ENCODE measurements at regions not wholly inside any gene's neighbourhood (a gene's known extent, or its start where the extent isn't known, plus 50 kb on each side); places are given as distances from the start of the nearest gene placed in this dataset.
"Not testable (repeated sequence)": the region's sequence is repeated elsewhere in the genome, so short reads cannot be mapped to it uniquely, and the experiment has no call there.

GRCh38 chr14:22266142-22266442, 322.9 kb downstream of the DAD1 start:
- no peaks in the 10 kb centered on the region for H3K9me3 ChIP-seq (ENCODE audit: insufficient read depth, low read depth, low read length)
- H3K27me3 ChIP-seq (ENCODE audit: insufficient read depth, low read length) = no peaks in the 10 kb centered on the region
- peaks cover 28% of the 10 kb centered on the region for H3K4me1 ChIP-seq (ENCODE audit: insufficient read depth, low read length)
- H3K27ac ChIP-seq (ENCODE audit: low read length) = no peak overlapping the region
- H3K36me3 ChIP-seq (ENCODE audit: insufficient read depth, low read depth, low read length) = no peaks in the 10 kb centered on the region
- no peak overlapping the region for H3K9ac ChIP-seq (ENCODE audit: low read depth, low read length)
- H3K4me3 ChIP-seq (ENCODE audit: low read length) = no peak overlapping the region

- Histone ChIP-seq H3K4me1 (ENCODE audit: insufficient read depth, low read length) (peaks cover 28% of the 10 kb centered on the region), H3K27me3 (ENCODE audit: insufficient read depth, low read length) (no peaks in the 10 kb centered on the region), H3K9ac (ENCODE audit: low read depth, low read length) (no peak overlapping the region), H3K27ac (ENCODE audit: low read length) (no peak overlapping the region), H3K36me3 (ENCODE audit: insufficient read depth, low read depth, low read length) (no peaks in the 10 kb centered on the region), H3K9me3 (ENCODE audit: insufficient read depth, low read depth, low read length) (no peaks in the 10 kb centered on the region), H3K4me3 (ENCODE audit: low read length) (no peak overlapping the region)
These were observed 323.5 kb downstream of the DAD1 start for GRCh38 chr14:22265319-22266141.

GRCh38 chr14:22264759-22265158, 324.3 kb downstream of the DAD1 start:
- H3K27me3 ChIP-seq (ENCODE audit: insufficient read depth, low read length) = no peaks in the 10 kb centered on the region
- H3K4me1 ChIP-seq (ENCODE audit: insufficient read depth, low read length) = peaks cover 28% of the 10 kb centered on the region
- H3K36me3 ChIP-seq (ENCODE audit: insufficient read depth, low read depth, low read length) = no peaks in the 10 kb centered on the region
- no peak overlapping the region for H3K27ac ChIP-seq (ENCODE audit: low read length)
- H3K4me3 ChIP-seq (ENCODE audit: low read length) = no peak overlapping the region
- H3K9me3 ChIP-seq (ENCODE audit: insufficient read depth, low read depth, low read length) = no peaks in the 10 kb centered on the region
- no peak overlapping the region for H3K9ac ChIP-seq (ENCODE audit: low read depth, low read length)

GRCh38 chr14:22263961-22264360, 325.1 kb downstream of the DAD1 start:
- Histone ChIP-seq H3K27me3 (ENCODE audit: insufficient read depth, low read length) (no peaks in the 10 kb centered on the region), H3K4me1 (ENCODE audit: insufficient read depth, low read length) (peaks cover 28% of the 10 kb centered on the region), H3K9me3 (ENCODE audit: insufficient read depth, low read depth, low read length) (no peaks in the 10 kb centered on the region), H3K36me3 (ENCODE audit: insufficient read depth, low read depth, low read length) (no peaks in the 10 kb centered on the region), H3K9ac (ENCODE audit: low read depth, low read length) (no peak overlapping the region), H3K4me3 (ENCODE audit: low read length) (no peak overlapping the region), H3K27ac (ENCODE audit: low read length) (no peak overlapping the region)

- H3K27me3 ChIP-seq (ENCODE audit: insufficient read depth, low read length) = no peaks in the 10 kb centered on the region
- no peak overlapping the region for H3K4me3 ChIP-seq (ENCODE audit: low read length)
- H3K4me1 ChIP-seq (ENCODE audit: insufficient read depth, low read length) = peaks cover 28% of the 10 kb centered on the region
- no peaks in the 10 kb centered on the region for H3K9me3 ChIP-seq (ENCODE audit: insufficient read depth, low read depth, low read length)
- no peaks in the 10 kb centered on the region for H3K36me3 ChIP-seq (ENCODE audit: insufficient read depth, low read depth, low read length)
- no peak overlapping the region for H3K27ac ChIP-seq (ENCODE audit: low read length)
- no peak overlapping the region for H3K9ac ChIP-seq (ENCODE audit: low read depth, low read length)
These were observed 326.1 kb downstream of the DAD1 start for GRCh38 chr14:22262881-22263280.

- H3K9me3 ChIP-seq (ENCODE audit: insufficient read depth, low read depth, low read length) = no peaks in the 10 kb centered on the region
- H3K36me3 ChIP-seq (ENCODE audit: insufficient read depth, low read depth, low read length) = no peaks in the 10 kb centered on the region
- no peak overlapping the region for H3K9ac ChIP-seq (ENCODE audit: low read depth, low read length)
- no peaks in the 10 kb centered on the region for H3K4me1 ChIP-seq (ENCODE audit: insufficient read depth, low read length)
- H3K27ac ChIP-seq (ENCODE audit: low read length) = no peak overlapping the region
- H3K27me3 ChIP-seq (ENCODE audit: insufficient read depth, low read length) = no peaks in the 10 kb centered on the region
- H3K4me3 ChIP-seq (ENCODE audit: low read length) = no peak overlapping the region
These were observed 333.7 kb downstream of the DAD1 start for GRCh38 chr14:22255017-22255950.

- Histone ChIP-seq H3K9me3 (ENCODE audit: insufficient read depth, low read depth, low read length) (no peaks in the 10 kb centered on the region), H3K27ac (ENCODE audit: low read length) (no peak overlapping the region), H3K4me1 (ENCODE audit: insufficient read depth, low read length) (no peaks in the 10 kb centered on the region; the same call in 1 of the 2 replicates), H3K9ac (ENCODE audit: low read depth, low read length) (no peak overlapping the region), H3K36me3 (ENCODE audit: insufficient read depth, low read depth, low read length) (no peaks in the 10 kb centered on the region), H3K27me3 (ENCODE audit: insufficient read depth, low read length) (no peaks in the 10 kb centered on the region), H3K4me3 (ENCODE audit: low read length) (no peak overlapping the region)
These were observed 336.3 kb downstream of the DAD1 start for GRCh38 chr14:22252686-22253085.

GRCh38 chr14:22251090-22251489, 337.9 kb downstream of the DAD1 start:
- H3K27ac ChIP-seq (ENCODE audit: low read length) = no peak overlapping the region
- H3K9me3 ChIP-seq (ENCODE audit: insufficient read depth, low read depth, low read length) = no peaks in the 10 kb centered on the region
- no peak overlapping the region for H3K9ac ChIP-seq (ENCODE audit: low read depth, low read length)
- H3K4me3 ChIP-seq (ENCODE audit: low read length) = no peak overlapping the region
- H3K27me3 ChIP-seq (ENCODE audit: insufficient read depth, low read length) = no peaks in the 10 kb centered on the region
- H3K4me1 ChIP-seq (ENCODE audit: insufficient read depth, low read length) = no peaks in the 10 kb centered on the region; the same call in 1 of the 2 replicates
- H3K36me3 ChIP-seq (ENCODE audit: insufficient read depth, low read depth, low read length) = no peaks in the 10 kb centered on the region

- Histone ChIP-seq H3K4me1 (ENCODE audit: insufficient read depth, low read length) (peaks cover 5% of the 10 kb centered on the region), H3K27ac (ENCODE audit: low read length) (no peak overlapping the region), H3K27me3 (ENCODE audit: insufficient read depth, low read length) (no peaks in the 10 kb centered on the region), H3K9me3 (ENCODE audit: insufficient read depth, low read depth, low read length) (no peaks in the 10 kb centered on the region), H3K4me3 (ENCODE audit: low read length) (no peak overlapping the region), H3K9ac (ENCODE audit: low read depth, low read length) (no peak overlapping the region), H3K36me3 (ENCODE audit: insufficient read depth, low read depth, low read length) (no peaks in the 10 kb centered on the region)
These were observed 339.3 kb downstream of the DAD1 start for GRCh38 chr14:22249770-22250169.

GRCh38 chr14:22243971-22244581, 344.9 kb downstream of the DAD1 start:
- H3K27me3 ChIP-seq (ENCODE audit: insufficient read depth, low read length) = no peaks in the 10 kb centered on the region
- no peaks in the 10 kb centered on the region for H3K36me3 ChIP-seq (ENCODE audit: insufficient read depth, low read depth, low read length)
- H3K9me3 ChIP-seq (ENCODE audit: insufficient read depth, low read depth, low read length) = no peaks in the 10 kb centered on the region
- H3K4me3 ChIP-seq (ENCODE audit: low read length) = no peak overlapping the region
- H3K9ac ChIP-seq (ENCODE audit: low read depth, low read length) = no peak overlapping the region
- no peak overlapping the region for H3K27ac ChIP-seq (ENCODE audit: low read length)
- H3K4me1 ChIP-seq (ENCODE audit: insufficient read depth, low read length) = peaks cover 5% of the 10 kb centered on the region

GRCh38 chr14:22238320-22238719, 350.7 kb downstream of the DAD1 start:
- not testable (repeated sequence) for H3K9ac ChIP-seq (ENCODE audit: low read depth, low read length); H3K27me3 ChIP-seq (ENCODE audit: insufficient read depth, low read length); H3K9me3 ChIP-seq (ENCODE audit: insufficient read depth, low read depth, low read length); H3K36me3 ChIP-seq (ENCODE audit: insufficient read depth, low read depth, low read length); H3K4me3 ChIP-seq (ENCODE audit: low read length); H3K27ac ChIP-seq (ENCODE audit: low read length); H3K4me1 ChIP-seq (ENCODE audit: insufficient read depth, low read length)

Measured in iPS-20b (cell line).